PC-9 (cell line): ENCODE measurements at regions not wholly inside any gene's neighbourhood (a gene's known extent, or its start where the extent isn't known, plus 50 kb on each side); places are given as distances from the start of the nearest gene placed in this dataset.

Source experiments
- BruUV-seq: library from RNA; stranded (reverse); fragments of 400-500 nt; replicated peaks from 2 replicates; lab custom pipeline; 2021; lab: Mats Ljungman, UMichigan
- CTCF ChIA-PET: fragments of 300-600 bp; sonication (Branson Sonifier 250); formaldehyde crosslinking; loops from one replicate; lab custom pipeline; 2022; ENCODE audit warnings: antibody characterized with exemption; lab: Charles Lee
- POLR2A ChIA-PET: fragments of 300-600 bp; sonication (Branson Sonifier 250); formaldehyde crosslinking; loops from one replicate; lab custom pipeline; 2022; ENCODE audit warnings: antibody characterized with exemption; ENCODE audit not compliant: unreplicated experiment; lab: Charles Lee
- DNase-seq, 2 experiments: peaks; one replicate each; pipeline versions ENCODE4 v3.0.0 to v3.0.0-alpha.2; 2015 to 2022; ENCODE audit warnings: mixed read lengths in 1 of 2
- H2AFZ ChIP-seq: fragments of 200-600 bp; sonication (generic); 2 replicates; pipeline ENCODE4 v1.8.1; 2017; ENCODE audit warnings: antibody characterized with exemption
- H3F3A ChIP-seq: fragments of 200-600 bp; sonication (generic); 2 replicates; pipeline ENCODE4 v1.8.1; 2017; ENCODE audit warnings: antibody characterized with exemption, mild to moderate bottlenecking, low read depth; ENCODE audit not compliant: insufficient read depth
- H3K27ac ChIP-seq: fragments of 200-600 bp; sonication (generic); 2 replicates; pipeline ENCODE4 v1.6.1; 2016; ENCODE audit warnings: mixed run types
- H3K27me3 ChIP-seq: fragments of 200-600 bp; sonication (generic); 2 replicates; pipeline ENCODE4 v1.6.1; 2016; ENCODE audit warnings: low read depth, mixed run types; ENCODE audit not compliant: insufficient read depth
- H3K36me3 ChIP-seq: fragments of 200-600 bp; sonication (generic); 2 replicates; pipeline ENCODE4 v1.6.1; 2016; ENCODE audit warnings: low read depth, mixed run types
- H3K4me1 ChIP-seq: fragments of 200-600 bp; sonication (generic); replicated peaks from 2 replicates; pipeline ENCODE4 v1.6.1; 2016; ENCODE audit warnings: mixed run types; ENCODE audit not compliant: insufficient read depth
- H3K4me2 ChIP-seq: fragments of 200-600 bp; sonication (generic); 2 replicates; pipeline ENCODE4 v1.6.1; 2017; ENCODE audit warnings: mixed run types
- H3K4me3 ChIP-seq: fragments of 200-600 bp; sonication (generic); 2 replicates; pipeline ENCODE4 v1.6.1; 2016; ENCODE audit warnings: mixed run types
- H3K79me2 ChIP-seq: fragments of 200-600 bp; sonication (generic); 2 replicates; pipeline ENCODE4 v1.6.1; 2017; ENCODE audit warnings: low read depth, mixed run types
- H3K9me2 ChIP-seq: fragments of 200-600 bp; sonication (generic); 2 replicates; pipeline ENCODE4 v1.8.1; 2017; ENCODE audit warnings: mild to moderate bottlenecking; ENCODE audit not compliant: insufficient read depth
- H3K9me3 ChIP-seq: fragments of 200-600 bp; sonication (generic); 2 replicates; pipeline ENCODE4 v1.8.1; 2016; ENCODE audit warnings: low read depth; ENCODE audit not compliant: insufficient read depth
- H4K20me1 ChIP-seq: fragments of 200-600 bp; sonication (generic); 2 replicates; pipeline ENCODE4 v1.8.1; 2017; ENCODE audit not compliant: insufficient read depth
- EZH2 ChIP-seq: fragments of 200-600 bp; sonication (generic); IDR thresholded peaks from 2 replicates; pipeline ENCODE4 v1.8.0; 2017; ENCODE audit warnings: antibody characterized with exemption, low read depth
- intact Hi-C: fragments of 100-400 bp; cut with micrococcal nuclease; formaldehyde crosslinking; loops from one replicate; pipeline ENCODE4 v1.10.0; 2022; ENCODE audit not compliant: unreplicated experiment
- TF ChIP-seq, protein P1 (sequence below): fragments of 200-600 bp; sonication (generic); conservative IDR thresholded peaks from 2 replicates; pipeline ENCODE4 v1.6.1; 2017; ENCODE audit warnings: mixed run types, antibody characterized with exemption, mild to moderate bottlenecking, moderate library complexity

DNA sequence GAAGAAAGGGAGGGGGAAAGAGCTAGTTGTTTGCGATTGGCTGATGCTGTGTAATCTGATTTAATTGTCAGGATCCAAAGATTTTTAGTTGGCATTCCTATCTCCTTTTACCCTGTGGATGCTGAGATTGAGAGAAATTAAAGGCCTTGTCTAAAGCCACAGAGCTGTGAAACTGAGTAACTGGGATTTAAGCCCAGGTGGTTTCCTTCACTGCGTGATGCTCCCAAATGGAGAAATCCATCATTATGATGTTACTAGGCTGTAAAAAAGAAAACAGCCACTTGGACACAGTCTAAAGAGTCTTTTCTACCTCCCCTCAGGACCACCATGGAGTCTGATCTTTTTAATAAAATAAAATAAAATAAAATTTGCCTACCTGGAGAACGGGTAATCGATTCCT is 883.0 kb upstream of the NR2F2 start:
- Histone ChIP-seq H3K9me3 (no peaks in the 10 kb centered on the region; the same call in 1 of the 2 replicates), H3K9me2 (no peaks in the 10 kb centered on the region), H2AFZ (no peak overlapping the region), H3K4me2 (no peak overlapping the region), H3K27me3 (no peaks in the 10 kb centered on the region), H3K4me1 (no peaks in the 10 kb centered on the region), H4K20me1 (no peaks in the 10 kb centered on the region), H3F3A (no peaks in the 10 kb centered on the region), H3K4me3 (no peak overlapping the region), H3K27ac (no peak overlapping the region), H3K36me3 (no peaks in the 10 kb centered on the region), H3K79me2 (no peaks in the 10 kb centered on the region)
- TF ChIP-seq EZH2, result no peak
- TF ChIP-seq, protein P1, sequence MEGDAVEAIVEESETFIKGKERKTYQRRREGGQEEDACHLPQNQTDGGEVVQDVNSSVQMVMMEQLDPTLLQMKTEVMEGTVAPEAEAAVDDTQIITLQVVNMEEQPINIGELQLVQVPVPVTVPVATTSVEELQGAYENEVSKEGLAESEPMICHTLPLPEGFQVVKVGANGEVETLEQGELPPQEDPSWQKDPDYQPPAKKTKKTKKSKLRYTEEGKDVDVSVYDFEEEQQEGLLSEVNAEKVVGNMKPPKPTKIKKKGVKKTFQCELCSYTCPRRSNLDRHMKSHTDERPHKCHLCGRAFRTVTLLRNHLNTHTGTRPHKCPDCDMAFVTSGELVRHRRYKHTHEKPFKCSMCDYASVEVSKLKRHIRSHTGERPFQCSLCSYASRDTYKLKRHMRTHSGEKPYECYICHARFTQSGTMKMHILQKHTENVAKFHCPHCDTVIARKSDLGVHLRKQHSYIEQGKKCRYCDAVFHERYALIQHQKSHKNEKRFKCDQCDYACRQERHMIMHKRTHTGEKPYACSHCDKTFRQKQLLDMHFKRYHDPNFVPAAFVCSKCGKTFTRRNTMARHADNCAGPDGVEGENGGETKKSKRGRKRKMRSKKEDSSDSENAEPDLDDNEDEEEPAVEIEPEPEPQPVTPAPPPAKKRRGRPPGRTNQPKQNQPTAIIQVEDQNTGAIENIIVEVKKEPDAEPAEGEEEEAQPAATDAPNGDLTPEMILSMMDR, result no peak
- intact Hi-C loops, result no loop called here
- ChIA-PET CTCF (no interaction called here), POLR2A (no interaction called here)
- no peak for DNase-seq
- no TSS peak for BruUV-seq

DNA sequence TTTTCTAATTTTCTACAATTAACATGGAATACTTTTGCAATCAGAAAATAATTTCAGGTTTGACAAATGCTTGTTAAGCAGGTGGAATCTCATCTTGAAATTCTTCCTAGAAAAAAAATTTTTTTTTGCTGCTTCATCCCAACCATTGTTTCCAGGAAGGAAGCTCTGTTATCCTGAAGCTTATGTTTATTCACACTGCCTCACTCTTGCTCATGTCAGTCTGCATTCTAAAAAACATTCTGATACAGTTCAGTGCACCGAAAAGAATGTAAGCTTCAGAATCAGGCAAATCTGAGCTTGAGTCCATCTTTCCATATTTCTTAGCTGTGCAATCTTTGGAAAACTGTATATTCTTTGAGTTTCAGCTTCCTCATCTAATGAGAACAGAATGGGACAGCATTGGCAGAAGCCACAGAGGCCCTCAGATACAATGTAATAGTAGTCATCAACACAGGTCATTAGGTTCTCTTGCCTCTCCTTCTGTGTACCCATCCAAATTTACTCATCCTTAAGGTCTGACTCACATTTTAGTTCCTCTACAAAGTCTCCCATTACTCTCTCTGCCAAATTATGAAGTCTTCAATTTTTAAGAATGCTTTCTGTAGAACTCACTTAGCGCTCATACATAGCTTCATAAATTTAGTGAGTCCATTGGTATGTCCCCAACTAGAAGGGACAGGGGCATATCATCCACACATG is 881.8 kb upstream of the NR2F2 start:
- no peaks in the 10 kb centered on the region for H3K4me1 ChIP-seq
- DNase-seq, result no peak
- no peaks in the 10 kb centered on the region for H3K27me3 ChIP-seq
- no peaks in the 10 kb centered on the region for H3K79me2 ChIP-seq
- no peaks in the 10 kb centered on the region for H3K9me2 ChIP-seq
- no peak overlapping the region for H3K27ac ChIP-seq
- ChIA-PET POLR2A (no interaction called here), CTCF (interaction anchor here (0.6 to 0.7 kb wide), 2 partner anchors 91 to 160 kb away, joined by 3 to 5 read pairs; no protein-coding TSS in a partner anchor)
- H4K20me1 ChIP-seq, result no peaks in the 10 kb centered on the region
- no peaks in the 10 kb centered on the region for H3K36me3 ChIP-seq
- H3K4me2 ChIP-seq, result no peak overlapping the region
- no peaks in the 10 kb centered on the region; the same call in 1 of the 2 replicates for H3K9me3 ChIP-seq
- BruUV-seq, result no TSS peak
- TF ChIP-seq EZH2, result no peak
- TF ChIP-seq, protein P1, result no peak
- H3K4me3 ChIP-seq, result no peak overlapping the region
- intact Hi-C loops, result no loop called here
- no peak overlapping the region for H2AFZ ChIP-seq
- H3F3A ChIP-seq, result no peaks in the 10 kb centered on the region

DNA sequence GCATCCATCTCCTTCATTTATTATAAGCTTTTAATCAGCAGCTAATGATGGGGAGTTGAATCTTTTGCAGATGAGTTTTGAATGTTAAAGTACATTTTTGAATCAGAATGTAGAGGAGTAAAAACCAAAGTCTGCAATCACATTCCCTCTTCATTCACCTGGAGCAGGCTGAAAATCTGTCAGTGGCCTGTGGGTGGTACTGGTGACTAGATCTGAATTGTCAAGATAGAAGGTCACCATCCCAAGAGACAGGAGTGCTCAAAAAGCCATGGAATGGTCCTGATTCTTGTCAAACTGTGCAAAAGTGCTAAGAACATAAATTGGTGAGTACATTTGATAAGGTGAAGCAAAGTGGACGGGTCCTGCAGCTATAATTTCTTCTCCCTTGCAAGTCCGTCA is 881.3 kb upstream of the NR2F2 start:
- BruUV-seq, result no TSS peak
- Histone ChIP-seq H3K27me3 (no peaks in the 10 kb centered on the region), H3K4me1 (no peaks in the 10 kb centered on the region), H3K79me2 (no peaks in the 10 kb centered on the region), H2AFZ (no peak overlapping the region), H3K4me3 (no peak overlapping the region), H3K27ac (no peak overlapping the region), H4K20me1 (no peaks in the 10 kb centered on the region), H3K36me3 (no peaks in the 10 kb centered on the region), H3K9me2 (no peaks in the 10 kb centered on the region), H3K9me3 (no peaks in the 10 kb centered on the region; the same call in 1 of the 2 replicates), H3K4me2 (no peak overlapping the region), H3F3A (no peaks in the 10 kb centered on the region)
- intact Hi-C loops, result no loop called here
- ChIA-PET CTCF (no interaction called here), POLR2A (interaction anchor here (0.5 kb wide), 1 partner anchor 11 kb away, joined by 3 read pairs; no protein-coding TSS in a partner anchor)
- DNase-seq, result no peak
- TF ChIP-seq, protein P1, result no peak
- TF ChIP-seq EZH2, result no peak
